Endothelial cell of umbilical vein (primary cell): ENCODE measurements at regions not wholly inside any gene's neighbourhood (a gene's known extent, or its start where the extent isn't known, plus 50 kb on each side); places are given as distances from the start of the nearest gene placed in this dataset.

Experiments
- BruUV-seq: library from RNA; stranded (reverse); fragments of 400-500 nt; replicated peaks from 2 replicates; lab custom pipeline; 2021; lab: Mats Ljungman, UMichigan
- CTCF ChIA-PET: fragments of 300-600, 350-600 bp; sonication (Branson Sonifier 250); formaldehyde crosslinking; loops from one replicate; lab custom pipeline; 2021; ENCODE audit warnings: antibody characterized with exemption, inconsistent platforms; lab: Charles Lee
- POLR2A ChIA-PET: fragments of 300-600, 350-600 bp; sonication (Branson Sonifier 250); formaldehyde crosslinking; loops from one replicate; lab custom pipeline; 2021; ENCODE audit warnings: antibody characterized with exemption, inconsistent platforms; lab: Charles Lee
- DNase-seq: peaks from one replicate; pipeline ENCODE4 v3.0.0-alpha.2; 2011; ENCODE audit warnings: low read depth, low spot score
- FAIRE-seq: peaks from 2 replicates; lab custom pipeline; 2011; peaks lifted over from hg19 to GRCh38; lab: Jason Lieb, UNC
- H2AFZ ChIP-seq: 2 replicates; pipeline ENCODE4 v1.6.0; 2012; ENCODE audit warnings: low read depth, low read length, control low read depth, inconsistent platforms
- H3K27ac ChIP-seq: 2 replicates; pipeline ENCODE4 v1.5.1; 2011; ENCODE audit warnings: low read depth, mild to moderate bottlenecking, control low read depth, low read length, moderate library complexity; ENCODE audit not compliant: insufficient read depth
- H3K27me3 ChIP-seq, 2 experiments: 2 replicates each; pipeline versions ENCODE4 v1.6.0 to v1.6.1; 2011; ENCODE audit warnings: low read length in 2 of 2, mixed read lengths in 1 of 2; ENCODE audit not compliant: control insufficient read depth in 2 of 2, insufficient read depth in 2 of 2
- H3K36me3 ChIP-seq, 2 experiments: 2 replicates in 1 of 2; 3 replicates in 1 of 2; pipeline ENCODE4 v1.5.1; 2011; ENCODE audit warnings: low read length in 2 of 2, mild to moderate bottlenecking in 1 of 2, moderate library complexity in 1 of 2; ENCODE audit not compliant: control insufficient read depth in 2 of 2, insufficient read depth in 2 of 2; ENCODE audit errors: extremely low read depth in 1 of 2
- H3K4me1 ChIP-seq: 3 replicates; pipeline ENCODE4 v1.5.1; 2011; ENCODE audit warnings: mild to moderate bottlenecking, low read length; ENCODE audit not compliant: control insufficient read depth, insufficient read depth; ENCODE audit errors: extremely low read depth
- H3K4me2 ChIP-seq: 2 replicates; pipeline ENCODE4 v1.6.1; 2011; ENCODE audit warnings: low read length, control low read depth, mixed read lengths; ENCODE audit not compliant: insufficient read depth
- H3K4me3 ChIP-seq, 3 experiments: fragments of 200-600 bp in 1 of 3; sonication (generic), shearing (Covaris generic) in 1 of 3; replicated peaks in 1 of 3; 2 replicates each; pipeline ENCODE4 v1.5.1; 2011 to 2016; ENCODE audit warnings: control low read depth in 3 of 3, low read length in 3 of 3, mild to moderate bottlenecking in 2 of 3, inconsistent platforms in 1 of 3, low read depth in 1 of 3, moderate library complexity in 1 of 3; ENCODE audit not compliant: insufficient read depth in 1 of 3
- H3K79me2 ChIP-seq: 2 replicates; pipeline ENCODE4 v1.6.0; 2012; ENCODE audit warnings: low read length, inconsistent platforms; ENCODE audit not compliant: control insufficient read depth, insufficient read depth
- H3K9ac ChIP-seq: replicated peaks from 2 replicates; pipeline ENCODE3; 2011; ENCODE audit warnings: low read length, control low read depth; ENCODE audit not compliant: insufficient read depth; ENCODE audit errors: extremely low read depth
- H3K9me1 ChIP-seq: replicated peaks from 3 replicates; pipeline ENCODE4 v1.6.0; 2011; ENCODE audit warnings: mild to moderate bottlenecking, low read length; ENCODE audit not compliant: control insufficient read depth, insufficient read depth; ENCODE audit errors: extremely low read depth
- H3K9me3 ChIP-seq: replicated peaks from 2 replicates; pipeline ENCODE4 v1.5.1; 2012; ENCODE audit warnings: low read length, inconsistent platforms; ENCODE audit not compliant: control insufficient read depth, insufficient read depth
- H4K20me1 ChIP-seq: replicated peaks from 2 replicates; pipeline ENCODE3; 2011; ENCODE audit warnings: mild to moderate bottlenecking, low read length; ENCODE audit not compliant: control insufficient read depth, insufficient read depth; ENCODE audit errors: extremely low read depth
- CTCF ChIP-seq, 2 donors: IDR thresholded peaks; 1 replicate in 1 of 2; 2 replicates in 1 of 2; pipeline ENCODE4 v1.5.1; 2011; ENCODE audit warnings: low read length in 2 of 2, mild to moderate bottlenecking in 2 of 2, moderate library complexity in 2 of 2, control low read depth in 1 of 2, inconsistent platforms in 1 of 2, low read depth in 1 of 2; ENCODE audit not compliant: insufficient read depth in 1 of 2; ENCODE audit errors: extremely low read depth in 1 of 2
- EZH2 ChIP-seq: IDR thresholded peaks from 2 replicates; pipeline ENCODE4 v1.6.1; 2012; ENCODE audit warnings: borderline replicate concordance, low read depth, mild to moderate bottlenecking, moderate library complexity, low read length, inconsistent platforms; ENCODE audit not compliant: severe bottlenecking
- FOS ChIP-seq: IDR thresholded peaks from 2 replicates; pipeline ENCODE4 v1.6.1; 2011; ENCODE audit warnings: mild to moderate bottlenecking, low read length, moderate library complexity, borderline replicate concordance; ENCODE audit not compliant: insufficient read depth
- GATA2 ChIP-seq: IDR thresholded peaks from 2 replicates; pipeline ENCODE4 v1.7.0; 2011; ENCODE audit warnings: low read depth, mild to moderate bottlenecking, moderate library complexity, mixed read lengths, low read length; ENCODE audit not compliant: insufficient read length, insufficient read depth
- JUN ChIP-seq: IDR thresholded peaks from 2 replicates; pipeline ENCODE4 v1.6.1; 2011; ENCODE audit warnings: borderline replicate concordance, low read depth; ENCODE audit not compliant: insufficient read length, insufficient read depth
- MAX ChIP-seq: IDR thresholded peaks from 2 replicates; pipeline ENCODE4 v1.6.1; 2011; ENCODE audit not compliant: insufficient read depth, insufficient read length
- MYC ChIP-seq: IDR thresholded peaks from one replicate; pipeline ENCODE4 v1.6.1; 2011; ENCODE audit warnings: mild to moderate bottlenecking, low read depth, low read length
- POLR2A ChIP-seq: IDR thresholded peaks from 2 replicates; pipeline ENCODE4 v1.6.1; 2012; ENCODE audit warnings: low read depth, mild to moderate bottlenecking, control low read depth, low read length
- POLR2AphosphoS5 ChIP-seq: IDR thresholded peaks from 2 replicates; pipeline ENCODE4 v1.6.1; 2012; ENCODE audit warnings: low read depth, mild to moderate bottlenecking, control low read depth, low read length, moderate library complexity; ENCODE audit not compliant: insufficient read depth
- dilution Hi-C: fragments of 300-500 bp; cut with MboI; formaldehyde crosslinking; loops from one replicate; pipeline ENCODE4 v1.15.0; 2019; ENCODE audit warnings: low sequenced_read_pairs; ENCODE audit not compliant: extremely low pct_ligation_motif_present
- intact Hi-C: fragments of 100-400 bp; cut with micrococcal nuclease; formaldehyde crosslinking; loops from one replicate; pipeline ENCODE4 v1.10.0; 2022

- Histone ChIP-seq H3K4me2 (no peak overlapping the region), H3K9me1 (no peaks in the 10 kb centered on the region), H3K4me3 (no peak overlapping the region), H3K27ac (no peak overlapping the region), H4K20me1 (no peaks in the 10 kb centered on the region), H2AFZ (no peak overlapping the region), H3K36me3 (no peaks in the 10 kb centered on the region), H3K9me3 (no peaks in the 10 kb centered on the region), H3K27me3 (no peaks in the 10 kb centered on the region), H3K4me1 (no peaks in the 10 kb centered on the region), H3K79me2 (no peaks in the 10 kb centered on the region), H3K9ac (no peak overlapping the region)
- dilution Hi-C loops (no loop called here), intact Hi-C loops (no loop called here)
- CTCF ChIA-PET = no interaction called here
- POLR2A ChIA-PET = no interaction called here
- DNase-seq = no peak
- no peak for FAIRE-seq
- no peak for TF ChIP-seq FOS
- TF ChIP-seq MYC = no peak
- TF ChIP-seq JUN = no peak
- no peak for TF ChIP-seq POLR2AphosphoS5
- TF ChIP-seq GATA2 = no peak
- no peak for TF ChIP-seq CTCF (IDR thresholded peaks at IDR 0.05; ENCODE audit: extremely low read depth in 1 of 2, insufficient read depth in 1 of 2, low read depth in 1 of 2, low read length in 2 of 2)
- TF ChIP-seq POLR2A = no peak
- TF ChIP-seq EZH2 = no peak
- no peak for TF ChIP-seq MAX
- BruUV-seq = no TSS peak
These were observed 156.1 kb downstream of the PMP22 start for GRCh38 chr17:15108992-15109391.
